ENCODE measurements at regions not wholly inside any gene's neighbourhood (a gene's known extent, or its start where the extent isn't known, plus 50 kb on each side); places are given as distances from the start of the nearest gene placed in this dataset.
A peak's percentile ranks its signal among the peaks of the same experiment; 100 is the strongest.

DNA sequence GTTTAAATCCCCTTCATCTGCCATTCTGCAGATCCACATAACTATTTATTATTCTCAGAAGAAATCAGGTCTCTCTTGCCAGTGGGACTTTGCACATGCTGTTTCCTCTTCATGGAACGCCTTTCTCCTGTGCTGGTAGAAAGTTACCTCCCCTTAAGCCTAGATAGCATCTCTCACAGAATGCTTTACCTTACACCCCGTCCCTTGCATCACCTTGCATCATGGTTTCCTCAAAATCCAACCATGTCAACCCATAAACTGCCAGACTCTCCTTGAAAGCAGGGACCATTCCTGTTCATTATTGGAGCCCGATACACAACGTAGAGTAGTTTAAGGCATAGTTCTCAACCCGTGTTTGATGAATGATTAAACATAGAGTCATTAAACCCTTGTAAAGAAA lies 396.2 kb upstream of the F9 start:
- no peaks in the 10 kb centered on the region for H3K36me3 Mint-ChIP-seq
- H3K9me3 Mint-ChIP-seq = no peaks in the 10 kb centered on the region
- no peak overlapping the region for H3K4me3 Mint-ChIP-seq
- TF ChIP-seq, protein P1, sequence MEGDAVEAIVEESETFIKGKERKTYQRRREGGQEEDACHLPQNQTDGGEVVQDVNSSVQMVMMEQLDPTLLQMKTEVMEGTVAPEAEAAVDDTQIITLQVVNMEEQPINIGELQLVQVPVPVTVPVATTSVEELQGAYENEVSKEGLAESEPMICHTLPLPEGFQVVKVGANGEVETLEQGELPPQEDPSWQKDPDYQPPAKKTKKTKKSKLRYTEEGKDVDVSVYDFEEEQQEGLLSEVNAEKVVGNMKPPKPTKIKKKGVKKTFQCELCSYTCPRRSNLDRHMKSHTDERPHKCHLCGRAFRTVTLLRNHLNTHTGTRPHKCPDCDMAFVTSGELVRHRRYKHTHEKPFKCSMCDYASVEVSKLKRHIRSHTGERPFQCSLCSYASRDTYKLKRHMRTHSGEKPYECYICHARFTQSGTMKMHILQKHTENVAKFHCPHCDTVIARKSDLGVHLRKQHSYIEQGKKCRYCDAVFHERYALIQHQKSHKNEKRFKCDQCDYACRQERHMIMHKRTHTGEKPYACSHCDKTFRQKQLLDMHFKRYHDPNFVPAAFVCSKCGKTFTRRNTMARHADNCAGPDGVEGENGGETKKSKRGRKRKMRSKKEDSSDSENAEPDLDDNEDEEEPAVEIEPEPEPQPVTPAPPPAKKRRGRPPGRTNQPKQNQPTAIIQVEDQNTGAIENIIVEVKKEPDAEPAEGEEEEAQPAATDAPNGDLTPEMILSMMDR (IDR thresholded peaks at IDR 0.05; ENCODE audit: unreplicated experiment) = no peak
- DNase-seq (ENCODE audit: low spot score in 2 of 2, unreplicated experiment in 2 of 2) = no peak
- no peaks in the 10 kb centered on the region for H3K4me1 Mint-ChIP-seq
- H3K27ac Mint-ChIP-seq = no peak overlapping the region
- no peaks in the 10 kb centered on the region for H3K27me3 Mint-ChIP-seq (ENCODE audit: low read depth)

DNA sequence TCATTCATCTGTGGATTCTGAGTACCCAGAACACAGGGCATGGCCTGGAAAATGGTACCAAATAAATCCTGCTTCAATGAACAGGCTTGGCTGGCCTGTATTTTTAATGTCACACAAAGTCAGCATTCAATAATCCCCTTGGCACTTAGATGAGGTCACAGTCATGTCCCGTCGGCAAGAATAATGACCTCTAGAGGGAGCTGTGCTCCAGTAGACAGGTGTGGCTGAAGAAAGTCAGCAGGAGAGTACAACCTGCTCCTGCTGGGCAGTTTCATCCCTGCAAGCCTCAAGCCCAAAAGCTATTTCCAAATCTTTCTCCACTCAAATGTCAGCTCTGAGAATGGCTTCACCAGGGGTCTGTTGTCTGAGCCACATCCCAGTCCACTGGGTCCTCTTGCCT lies 404.0 kb upstream of the F9 start:
- TF ChIP-seq, protein P1 (IDR thresholded peaks at IDR 0.05; ENCODE audit: unreplicated experiment) = peak; percentile 35
- Mint-ChIP-seq H3K27me3 (ENCODE audit: low read depth) (peaks cover 14% of the 10 kb centered on the region), H3K4me3 (no peak overlapping the region), H3K9me3 (no peaks in the 10 kb centered on the region), H3K27ac (no peak overlapping the region), H3K4me1 (no peaks in the 10 kb centered on the region), H3K36me3 (no peaks in the 10 kb centered on the region)
- DNase-seq (ENCODE audit: low spot score in 2 of 2, unreplicated experiment in 2 of 2) = no peak

DNA sequence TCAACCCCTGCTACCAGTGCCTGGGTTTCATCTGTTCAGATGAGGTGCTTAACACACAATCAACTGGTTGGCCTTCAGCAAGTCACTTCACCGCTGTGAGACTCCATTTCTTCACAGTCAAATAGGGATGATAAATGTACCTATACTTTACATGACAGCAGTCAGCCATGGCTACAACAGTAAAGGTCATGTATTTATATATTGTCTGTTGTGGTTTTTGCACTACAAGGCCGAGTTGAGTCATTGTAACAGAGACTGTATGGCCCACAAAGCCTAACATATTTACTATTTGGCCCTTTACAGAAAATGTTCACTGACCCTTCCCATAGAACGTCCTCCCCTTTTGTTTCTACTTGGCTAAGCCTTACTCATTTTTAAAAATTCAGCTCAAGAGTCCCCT lies 404.6 kb upstream of the F9 start:
- H3K4me1 Mint-ChIP-seq = no peaks in the 10 kb centered on the region
- H3K9me3 Mint-ChIP-seq = no peaks in the 10 kb centered on the region
- TF ChIP-seq, protein P1 (IDR thresholded peaks at IDR 0.05; ENCODE audit: unreplicated experiment) = no peak
- DNase-seq (ENCODE audit: low spot score in 2 of 2, unreplicated experiment in 2 of 2) = no peak
- H3K27ac Mint-ChIP-seq = no peak overlapping the region
- H3K36me3 Mint-ChIP-seq = no peaks in the 10 kb centered on the region
- H3K4me3 Mint-ChIP-seq = no peak overlapping the region
- peaks cover 14% of the 10 kb centered on the region for H3K27me3 Mint-ChIP-seq (ENCODE audit: low read depth)

DNA sequence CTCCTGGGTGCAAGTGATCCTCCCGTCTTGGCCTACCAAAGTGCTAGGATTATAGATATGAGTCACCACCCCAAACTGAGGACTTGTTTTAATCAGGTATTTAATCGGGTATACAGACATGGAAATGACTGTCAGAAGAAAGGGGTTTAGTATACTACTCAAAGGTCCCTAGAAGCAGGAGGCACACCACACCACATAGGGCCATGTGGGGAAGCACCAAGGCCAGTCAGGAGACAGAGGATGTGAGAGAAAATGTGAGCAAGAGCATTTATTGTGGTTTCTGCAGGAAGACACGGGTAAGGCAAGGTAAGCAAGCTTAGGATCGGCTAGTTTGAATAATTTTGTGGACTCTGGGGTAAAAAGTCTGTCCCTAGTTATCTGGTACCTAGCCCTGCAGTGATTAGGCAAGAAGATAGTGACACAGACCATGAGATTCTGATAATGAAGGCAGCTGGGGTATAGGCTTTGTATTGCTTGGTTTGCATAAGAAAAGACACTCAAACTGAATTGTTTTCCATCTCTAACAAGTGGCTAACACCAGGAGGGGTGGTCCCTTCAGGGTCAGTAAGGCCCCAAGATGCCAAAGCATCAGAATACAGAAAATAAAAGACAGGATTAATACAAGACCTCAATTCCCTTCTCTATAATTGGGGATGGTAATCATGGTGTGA lies 408.8 kb upstream of the F9 start:
- no peaks in the 10 kb centered on the region for H3K4me1 Mint-ChIP-seq
- H3K9me3 Mint-ChIP-seq = no peaks in the 10 kb centered on the region
- TF ChIP-seq, protein P1 (IDR thresholded peaks at IDR 0.05; ENCODE audit: unreplicated experiment) = no peak
- peaks cover 17% of the 10 kb centered on the region for H3K27me3 Mint-ChIP-seq (ENCODE audit: low read depth)
- H3K36me3 Mint-ChIP-seq = no peaks in the 10 kb centered on the region
- no peak overlapping the region for H3K27ac Mint-ChIP-seq
- no peak overlapping the region for H3K4me3 Mint-ChIP-seq
- no peak for DNase-seq (ENCODE audit: low spot score in 2 of 2, unreplicated experiment in 2 of 2)

DNA sequence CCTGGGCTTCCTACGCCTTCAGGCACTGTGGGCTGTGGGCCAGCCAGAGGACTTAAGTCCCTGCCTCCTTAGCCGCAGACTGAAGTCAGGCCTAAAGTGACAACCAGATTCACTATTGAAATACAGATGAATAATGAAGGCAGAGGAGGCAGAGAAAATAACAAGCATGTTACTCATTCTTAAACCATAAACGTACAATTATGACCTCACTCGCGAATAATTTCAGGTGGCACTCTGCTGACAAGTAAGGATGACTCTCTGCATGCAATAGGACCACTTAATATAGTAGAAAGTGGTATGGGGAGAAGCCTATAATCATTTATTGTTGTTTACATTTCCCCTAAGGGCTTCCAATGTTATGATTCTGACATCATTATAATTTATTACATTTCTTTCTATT lies 409.2 kb upstream of the FGF13 start:
- TF ChIP-seq, protein P1 (IDR thresholded peaks at IDR 0.05; ENCODE audit: unreplicated experiment) = no peak
- Mint-ChIP-seq H3K27ac (no peak overlapping the region), H3K9me3 (no peaks in the 10 kb centered on the region), H3K4me1 (no peaks in the 10 kb centered on the region), H3K4me3 (no peak overlapping the region), H3K36me3 (no peaks in the 10 kb centered on the region), H3K27me3 (ENCODE audit: low read depth) (peaks cover 17% of the 10 kb centered on the region)
- DNase-seq (ENCODE audit: low spot score in 2 of 2, unreplicated experiment in 2 of 2) = no peak

DNA sequence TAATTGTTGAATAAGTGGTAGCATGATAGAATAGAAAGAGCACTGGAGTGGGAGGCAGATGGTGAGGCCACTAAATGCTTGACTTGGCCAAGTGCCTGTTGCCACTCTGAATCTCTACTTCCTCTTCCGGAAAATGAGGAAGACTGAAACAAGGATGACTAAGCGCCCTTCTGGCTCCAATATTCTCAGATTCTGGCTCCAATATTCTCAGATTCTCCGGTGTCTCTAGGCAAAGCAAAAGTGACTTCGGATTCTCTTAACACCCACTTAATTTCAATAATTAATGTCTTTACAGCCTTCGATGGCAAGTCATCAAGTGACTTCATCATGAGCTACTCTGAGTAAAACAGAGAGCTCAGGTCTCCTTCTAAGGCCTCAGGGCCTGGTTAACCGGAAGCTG lies 402.2 kb upstream of the FGF13 start:
- H3K27me3 Mint-ChIP-seq (ENCODE audit: low read depth) = peaks cover 3% of the 10 kb centered on the region
- H3K4me3 Mint-ChIP-seq = no peak overlapping the region
- no peak for DNase-seq (ENCODE audit: low spot score in 2 of 2, unreplicated experiment in 2 of 2)
- H3K9me3 Mint-ChIP-seq = no peaks in the 10 kb centered on the region
- TF ChIP-seq, protein P1 (IDR thresholded peaks at IDR 0.05; ENCODE audit: unreplicated experiment) = no peak
- H3K36me3 Mint-ChIP-seq = no peaks in the 10 kb centered on the region
- H3K27ac Mint-ChIP-seq = no peak overlapping the region
- no peaks in the 10 kb centered on the region for H3K4me1 Mint-ChIP-seq
